GM19372 (cell line): ENCODE measurements at regions not wholly inside any gene's neighbourhood (a gene's known extent, or its start where the extent isn't known, plus 50 kb on each side); places are given as distances from the start of the nearest gene placed in this dataset.
"Not testable (repeated sequence)": the region's sequence is repeated elsewhere in the genome, so short reads cannot be mapped to it uniquely, and the experiment has no call there.

Source experiments
- ATAC-seq: cut with Tn5 transposase; IDR thresholded peaks from one replicate; pipeline ENCODE4 v1.9.1; 2021; ENCODE audit warnings: mild to moderate bottlenecking, low read depth, moderate library complexity; ENCODE audit not compliant: unreplicated experiment

DNA sequence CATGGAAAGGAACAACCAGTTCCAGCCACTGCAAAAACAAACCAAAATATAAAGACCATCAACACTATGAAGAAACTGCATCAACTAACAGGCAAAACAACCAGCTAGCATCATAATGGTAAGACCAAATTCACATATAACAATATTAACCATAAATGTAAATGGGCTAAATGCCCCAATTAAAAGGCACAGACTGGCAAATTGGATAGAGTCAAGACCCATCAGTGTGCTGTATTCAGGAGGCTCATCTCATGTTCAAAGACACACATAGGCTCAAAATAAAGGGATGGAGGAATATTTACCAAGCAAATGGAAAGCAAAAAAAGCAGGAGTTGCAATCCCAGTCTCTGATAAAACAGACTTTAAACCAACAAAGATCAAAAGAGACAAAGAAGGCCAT lies 89.7 kb upstream of the SETMAR start:
- ATAC-seq, result not testable (repeated sequence)

DNA sequence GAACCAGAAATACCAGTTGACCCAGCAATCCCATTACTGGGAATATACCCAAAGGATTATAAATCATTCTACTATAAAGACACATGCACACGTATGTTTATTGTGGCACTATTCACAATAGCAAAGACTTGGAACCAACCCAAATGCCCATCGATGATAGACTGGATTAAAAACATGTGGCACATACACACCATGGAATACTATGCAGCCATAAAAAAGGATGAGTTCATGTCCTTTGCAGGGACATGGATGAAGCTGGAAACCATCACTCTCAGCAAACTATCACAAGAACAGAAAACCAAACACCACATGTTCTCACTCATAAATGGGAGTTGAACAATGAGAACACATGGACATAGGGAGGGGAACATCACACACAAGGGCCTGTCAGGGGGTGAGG lies 86.2 kb upstream of the SETMAR start:
- ATAC-seq, result not testable (repeated sequence)

GRCh38 chr3:4218456-4219226 lies 84.5 kb upstream of the SETMAR start:
- no peak for ATAC-seq

DNA sequence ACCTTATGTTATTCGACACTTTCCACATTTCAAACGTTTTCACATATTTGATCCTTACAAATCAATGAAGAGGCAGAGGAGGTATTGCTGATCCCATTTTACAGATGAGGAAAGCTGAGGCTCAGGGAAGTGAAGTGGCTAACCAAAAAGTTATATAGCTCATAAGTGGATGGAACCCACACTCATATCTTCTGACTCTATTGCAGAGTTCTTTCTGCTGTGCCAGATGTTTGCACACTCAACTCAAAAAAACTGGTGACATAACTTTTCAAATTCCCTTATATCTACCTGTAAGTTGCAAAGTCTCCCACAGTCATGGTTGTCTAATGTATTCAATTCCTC lies 84.0 kb upstream of the SETMAR start:
- ATAC-seq, result no peak

DNA sequence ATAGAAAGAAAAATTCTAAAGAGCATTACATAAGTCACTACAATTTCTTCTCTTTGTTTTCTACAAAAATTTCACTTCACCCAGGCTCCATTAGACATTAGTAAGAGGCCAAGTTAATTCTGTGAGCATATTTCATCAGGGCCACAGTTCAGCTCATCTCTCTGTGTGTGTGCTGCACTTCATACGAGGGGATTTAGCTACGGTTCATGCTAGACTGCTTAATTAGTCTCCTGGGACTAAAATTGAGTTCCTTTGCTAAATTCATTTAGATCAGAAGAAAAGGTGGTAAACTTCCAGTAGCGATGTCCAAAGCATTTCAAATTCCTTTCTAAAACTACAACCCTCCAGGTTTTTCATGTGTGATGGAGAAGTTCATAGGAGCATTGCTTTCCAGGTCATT lies 83.1 kb upstream of the SETMAR start:
- ATAC-seq, result no peak

GRCh38 chr3:4222574-4223175 lies 80.5 kb upstream of the SETMAR start:
- ATAC-seq, result no peak

GRCh38 chr3:4223777-4224176 lies 79.4 kb upstream of the SETMAR start:
- ATAC-seq, result no peak

DNA sequence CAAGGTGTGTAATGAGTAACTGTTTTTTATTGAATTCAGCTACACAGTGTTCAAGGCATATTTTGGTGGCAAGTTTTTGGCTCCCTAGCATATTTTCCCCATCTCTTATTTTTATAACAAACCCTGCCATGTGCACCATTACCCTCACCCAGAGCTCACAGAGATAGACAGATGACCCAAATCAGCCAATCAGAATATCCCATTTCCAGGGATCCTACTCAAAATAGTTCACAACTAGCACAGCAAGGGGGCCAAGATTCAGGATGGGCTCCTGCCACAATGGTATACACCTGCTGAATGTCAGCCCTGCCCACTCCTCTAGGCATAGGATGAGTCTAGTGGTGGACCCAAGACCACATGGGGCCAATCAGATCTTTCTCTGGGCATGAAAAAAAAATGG lies 78.8 kb upstream of the SETMAR start:
- no peak for ATAC-seq

GRCh38 chr3:4225005-4225471 lies 78.1 kb upstream of the SETMAR start:
- ATAC-seq, result no peak

DNA sequence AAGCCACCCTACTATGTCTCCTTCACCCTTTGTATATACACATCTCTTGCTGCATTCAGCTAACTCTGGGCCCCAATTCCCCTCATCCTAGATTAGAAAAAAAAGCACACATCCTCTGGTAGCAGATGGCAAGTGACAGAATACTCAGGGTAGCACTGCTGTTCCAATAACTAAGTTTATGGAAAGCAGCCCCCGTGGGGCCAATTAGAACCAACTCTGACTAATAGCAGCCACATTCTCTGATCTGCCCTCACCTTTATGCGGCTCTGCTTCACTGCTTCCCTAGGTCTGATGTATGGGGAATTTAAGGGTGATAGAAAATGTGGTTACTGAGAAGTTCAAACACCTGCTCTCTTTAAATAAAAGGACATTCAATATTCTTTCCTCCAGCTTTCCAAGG lies 74.9 kb upstream of the SETMAR start:
- no peak for ATAC-seq

DNA sequence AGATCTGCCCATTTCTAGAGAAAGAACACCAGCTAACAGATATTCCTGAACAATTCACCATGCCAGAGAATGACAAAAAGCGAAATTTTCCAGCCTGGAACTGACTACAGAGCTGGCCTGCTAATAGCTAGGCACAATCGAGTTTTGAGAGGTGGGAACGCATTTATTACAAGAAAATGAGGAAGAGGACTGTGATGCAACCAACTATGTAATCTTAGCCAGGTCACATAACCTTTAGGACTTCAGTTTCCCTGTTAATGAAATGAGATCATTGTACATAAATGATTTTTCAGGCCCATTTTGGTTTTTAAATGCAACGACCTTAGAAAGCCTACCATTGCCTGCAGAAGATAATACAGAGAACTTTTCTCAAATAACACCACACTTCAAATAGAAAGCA lies 72.1 kb upstream of the SETMAR start:
- ATAC-seq, result no peak

DNA sequence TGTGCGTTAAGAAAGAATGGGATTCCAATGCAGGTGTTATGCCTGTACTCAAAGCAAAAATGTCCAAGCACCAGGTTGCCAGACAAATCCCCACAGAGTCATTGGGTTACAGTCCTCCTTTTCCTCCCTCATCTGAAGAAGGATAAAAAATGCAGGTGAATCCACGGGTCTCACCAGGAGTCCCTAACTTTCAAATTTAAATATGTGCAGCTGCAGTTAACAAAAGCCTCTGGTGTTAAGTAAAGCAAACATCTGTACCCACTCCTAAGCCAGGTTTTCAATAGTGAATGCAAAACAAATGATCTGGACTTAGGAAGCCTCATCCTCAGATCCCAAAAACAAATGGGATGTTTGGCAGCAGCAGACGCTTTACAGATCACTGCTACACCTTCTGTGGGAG lies 70.4 kb upstream of the SETMAR start:
- no peak for ATAC-seq

DNA sequence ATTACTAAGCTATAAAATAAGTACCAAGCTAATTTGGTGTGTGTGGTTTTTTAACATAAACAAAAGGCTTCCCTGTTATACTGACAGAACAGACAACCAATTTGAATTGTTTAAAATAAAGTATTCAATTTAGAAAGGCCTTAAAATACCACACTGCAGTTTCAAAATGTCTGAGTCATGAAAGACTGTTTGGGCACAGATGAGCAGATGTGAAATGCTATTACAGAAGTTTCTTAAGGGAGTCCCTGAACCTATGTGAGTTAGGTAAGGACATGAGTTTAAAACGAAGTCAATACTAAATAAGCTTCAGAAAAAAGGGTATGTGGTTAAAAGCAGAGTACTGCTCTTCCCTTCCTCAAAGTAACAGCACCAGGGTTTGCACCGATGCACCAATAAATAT lies 69.7 kb upstream of the SETMAR start:
- ATAC-seq, result no peak

- ATAC-seq, result no peak
Observed at GRCh38 chr3:4234889-4235288, 68.3 kb upstream of the SETMAR start.

DNA sequence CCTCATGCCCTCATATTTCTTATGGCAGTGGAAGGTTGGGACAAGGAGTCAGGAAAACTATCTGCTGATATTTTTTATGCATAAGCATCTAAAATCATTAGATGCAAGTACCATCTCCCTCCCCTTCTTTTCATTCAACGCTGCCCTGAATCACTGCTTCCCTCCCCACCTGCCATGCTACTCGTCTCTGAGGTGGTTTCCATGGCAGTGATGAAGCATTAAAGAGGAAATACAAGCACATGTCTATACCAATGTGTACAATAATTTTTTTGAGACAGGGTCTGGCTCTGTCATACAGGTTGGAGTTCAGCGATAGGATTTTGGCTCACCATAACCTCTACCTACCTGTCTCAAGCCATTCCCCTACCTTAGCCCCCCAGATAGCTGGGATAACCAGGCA lies 67.5 kb upstream of the SETMAR start:
- no peak for ATAC-seq

GRCh38 chr3:4241595-4242170 lies 61.5 kb upstream of the SETMAR start:
- ATAC-seq, result no peak

DNA sequence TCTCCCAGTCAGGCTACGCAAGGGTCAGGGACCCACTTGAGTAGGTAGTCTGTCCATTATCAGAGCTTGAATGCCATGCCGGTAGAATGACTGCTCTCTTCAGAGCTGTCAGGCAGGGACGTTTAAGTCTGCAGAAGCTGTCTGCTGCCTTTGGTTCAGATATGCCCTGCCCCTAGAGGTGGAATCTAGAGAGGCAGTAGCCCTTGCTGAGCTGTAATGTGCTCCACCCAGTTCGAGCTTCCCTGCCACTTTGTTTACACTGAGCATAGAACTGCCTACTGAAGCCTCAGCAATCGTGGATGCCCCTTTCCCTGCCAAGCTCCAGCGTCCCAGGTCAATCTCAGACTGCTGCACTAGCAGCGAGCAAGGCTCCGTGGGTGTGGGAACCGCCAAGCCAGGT lies 57.5 kb upstream of the SETMAR start:
- no peak for ATAC-seq

DNA sequence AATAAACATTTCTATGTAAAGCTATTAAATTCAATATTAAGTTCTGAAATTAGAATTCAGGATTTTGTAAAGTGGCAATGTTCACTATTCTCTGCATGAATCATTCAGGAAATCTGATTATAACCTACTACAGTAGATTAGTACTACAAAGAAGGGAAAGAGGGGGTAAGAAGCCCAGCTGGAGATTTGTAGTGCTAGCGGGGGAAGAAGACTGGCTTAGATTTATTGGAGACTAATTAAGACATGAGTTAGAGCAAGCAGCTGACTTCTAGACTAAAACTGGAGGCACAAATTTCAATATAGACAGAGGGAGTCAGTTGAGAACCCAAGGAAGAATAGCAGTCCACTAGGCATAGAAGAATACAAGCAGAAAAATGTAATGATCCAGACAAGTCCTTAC lies 55.8 kb upstream of the SETMAR start:
- no peak for ATAC-seq

GRCh38 chr3:4250064-4250463 lies 53.1 kb upstream of the SETMAR start:
- no peak for ATAC-seq

DNA sequence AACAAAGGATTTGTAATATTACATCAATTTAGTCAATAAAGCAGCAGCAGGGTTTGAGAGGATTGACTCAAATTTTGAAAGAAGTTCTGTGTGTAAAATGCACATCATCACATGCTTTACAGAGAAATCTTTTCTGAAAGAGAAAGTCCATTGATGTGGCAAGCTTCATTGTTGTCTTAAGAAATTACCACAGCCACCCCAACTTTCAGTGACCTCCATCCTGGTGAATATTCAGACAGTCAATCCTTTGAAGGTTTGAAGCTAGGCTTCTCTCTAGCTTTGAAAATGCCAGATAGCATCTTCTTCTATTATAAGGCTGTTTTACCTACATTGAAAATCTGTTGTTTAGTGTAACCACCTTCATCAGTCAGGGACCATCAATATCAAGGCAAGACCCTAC lies 51.8 kb upstream of the SETMAR start:
- no peak for ATAC-seq

DNA sequence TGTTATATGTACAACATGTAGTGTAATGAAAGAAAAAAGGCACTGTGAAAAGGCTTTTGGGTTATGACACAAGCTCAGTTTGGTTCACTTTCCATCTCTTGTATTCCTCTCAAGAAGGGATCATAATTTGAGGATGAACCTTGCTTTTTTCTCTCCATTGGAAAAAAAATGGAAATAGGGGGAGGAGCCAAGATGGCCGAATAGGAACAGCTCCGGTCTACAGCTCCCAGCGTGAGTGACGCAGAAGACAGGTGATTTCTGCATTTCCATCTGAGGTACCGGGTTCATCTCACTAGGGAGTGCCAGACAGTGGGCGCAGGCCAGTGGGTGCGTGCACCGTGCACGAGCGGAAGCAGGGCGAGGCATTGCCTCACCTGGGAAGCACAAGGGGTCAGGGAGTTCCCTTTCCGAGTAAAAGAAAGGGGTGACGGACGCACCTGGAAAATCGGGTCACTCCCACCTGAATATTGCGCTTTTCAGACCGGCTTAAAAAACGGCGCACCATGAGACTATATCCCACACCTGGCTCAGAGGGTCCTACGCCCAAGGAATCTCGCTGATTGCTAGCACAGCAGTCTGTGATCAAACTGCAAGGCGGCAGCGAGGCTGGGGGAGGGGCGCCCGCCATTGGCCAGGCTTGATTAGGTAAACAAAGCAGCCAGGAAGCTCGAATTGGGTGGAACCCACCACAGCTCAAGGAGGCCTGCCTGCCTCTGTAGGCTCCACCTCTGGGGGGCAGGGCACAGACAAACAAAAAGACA lies 49.9 kb upstream of the SETMAR start:
- not testable (repeated sequence) for ATAC-seq
